ENCODE measurements at regions not wholly inside any gene's neighbourhood (a gene's known extent, or its start where the extent isn't known, plus 50 kb on each side); places are given as distances from the start of the nearest gene placed in this dataset.

- TF ChIP-seq CTCF (IDR thresholded peaks at IDR 0.05) (no peak), POLR2AphosphoS5 (IDR thresholded peaks at IDR 0.05) (no peak), EP300 (IDR thresholded peaks at IDR 0.05) (no peak)
Observed at GRCh38 chr13:108363666-108364065, 94.1 kb downstream of the TNFSF13B start.

Measured in esophagus muscularis mucosa (tissue), 4 donors.